ENCODE measurements at regions not wholly inside any gene's neighbourhood (a gene's known extent, or its start where the extent isn't known, plus 50 kb on each side); places are given as distances from the start of the nearest gene placed in this dataset.

- no peak for DNase-seq (ENCODE audit: low spot score)
Measured at GRCh38 chr17:77579682-77580081, 378.8 kb upstream of the TNRC6C start.

- DNase-seq (ENCODE audit: low spot score) = no peak
Measured at GRCh38 chr17:77580531-77581270, 377.8 kb upstream of the TNRC6C start.

GRCh38 chr17:77581480-77581879 lies 377.0 kb upstream of the TNRC6C start:
- DNase-seq (ENCODE audit: low spot score) = peak; percentile 18

GRCh38 chr17:77585142-77585860 lies 373.2 kb upstream of the TNRC6C start:
- DNase-seq (ENCODE audit: low spot score) = no peak

- DNase-seq (ENCODE audit: low spot score) = no peak
Measured at GRCh38 chr17:77590951-77591735, 367.4 kb upstream of the TNRC6C start.

GRCh38 chr17:77592106-77592865 lies 366.2 kb upstream of the TNRC6C start:
- DNase-seq (ENCODE audit: low spot score) = no peak

GRCh38 chr17:77593081-77593480 lies 365.4 kb upstream of the TNRC6C start:
- DNase-seq (ENCODE audit: low spot score) = no peak

- DNase-seq (ENCODE audit: low spot score) = no peak
Measured at GRCh38 chr17:77594416-77595209, 363.9 kb upstream of the TNRC6C start.

GRCh38 chr17:77596491-77597417 lies 361.7 kb upstream of the TNRC6C start:
- DNase-seq (ENCODE audit: low spot score) = no peak

- no peak for DNase-seq (ENCODE audit: low spot score)
Measured at GRCh38 chr17:77597418-77598240, 360.9 kb upstream of the TNRC6C start.

- DNase-seq (ENCODE audit: low spot score) = no peak
Measured at GRCh38 chr17:77598241-77598620, 360.3 kb upstream of the TNRC6C start.

GRCh38 chr17:77599699-77600098 lies 358.8 kb upstream of the TNRC6C start:
- no peak for DNase-seq (ENCODE audit: low spot score)

GRCh38 chr17:77600346-77600745 lies 358.2 kb upstream of the TNRC6C start:
- no peak for DNase-seq (ENCODE audit: low spot score)

- no peak for DNase-seq (ENCODE audit: low spot score)
Measured at GRCh38 chr17:77601054-77601979, 357.2 kb upstream of the TNRC6C start.

- no peak for DNase-seq (ENCODE audit: low spot score)
Measured at GRCh38 chr17:77602062-77602746, 356.3 kb upstream of the TNRC6C start.

GRCh38 chr17:77602883-77603640 lies 355.4 kb upstream of the TNRC6C start:
- DNase-seq (ENCODE audit: low spot score) = no peak

Data from kidney tubule cell (primary cell).